ENCODE measurements at regions not wholly inside any gene's neighbourhood (a gene's known extent, or its start where the extent isn't known, plus 50 kb on each side); places are given as distances from the start of the nearest gene placed in this dataset.

- TF ChIP-seq ZNF8 (CRISPR knock-in tag; IDR thresholded peaks at IDR 0.05) (no peak), PATZ1 (CRISPR knock-in tag; IDR thresholded peaks at IDR 0.05; ENCODE audit: borderline replicate concordance) (no peak), ZFP3 (CRISPR knock-in tag; IDR thresholded peaks at IDR 0.05) (no peak), ARNTL (CRISPR knock-in tag; IDR thresholded peaks at IDR 0.05; ENCODE audit: borderline replicate concordance, low read depth) (no peak), CSDC2 (CRISPR knock-in tag; IDR thresholded peaks at IDR 0.05) (no peak)
These were observed 458.7 kb downstream of the MATN1 start for GRCh38 chr1:30264672-30265025.
